Neutrophil (primary cell): ENCODE measurements at regions not wholly inside any gene's neighbourhood (a gene's known extent, or its start where the extent isn't known, plus 50 kb on each side); places are given as distances from the start of the nearest gene placed in this dataset.
"Not testable (repeated sequence)": the region's sequence is repeated elsewhere in the genome, so short reads cannot be mapped to it uniquely, and the experiment has no call there.

ENCODE experiments used
- H3K27ac ChIP-seq: fragments of 200-600 bp; sonication (generic); 2 replicates; pipeline ENCODE4 v1.5.1; 2016; ENCODE audit warnings: mild to moderate bottlenecking, moderate library complexity
- H3K27me3 ChIP-seq: fragments of 200-600 bp; sonication (generic); 2 replicates; pipeline ENCODE4 v1.6.0; 2016; ENCODE audit warnings: mild to moderate bottlenecking
- H3K36me3 ChIP-seq: fragments of 200-600 bp; sonication (generic); 2 replicates; pipeline ENCODE4 v1.5.1; 2017
- H3K4me1 ChIP-seq, 2 experiments: fragments of 200-600 bp in 1 of 2; sonication (generic) in 1 of 2; 1 replicate in 1 of 2; 2 replicates in 1 of 2; pipeline versions ENCODE4 v1.5.1 to v1.6.1; 2013 to 2016; ENCODE audit warnings: low read depth in 1 of 2, low read length in 1 of 2, mild to moderate bottlenecking in 1 of 2, moderate library complexity in 1 of 2; ENCODE audit not compliant: control insufficient read depth in 1 of 2, insufficient read depth in 1 of 2
- H3K4me3 ChIP-seq, 2 experiments: fragments of 200-600 bp in 1 of 2; sonication (generic) in 1 of 2; 1 replicate in 1 of 2; 2 replicates in 1 of 2; pipeline ENCODE4 v1.5.1; 2013 to 2016; ENCODE audit warnings: low read depth in 1 of 2, low read length in 1 of 2, mild to moderate bottlenecking in 1 of 2, moderate library complexity in 1 of 2
- H3K9me3 ChIP-seq: fragments of 200-600 bp; sonication (generic); 2 replicates; pipeline ENCODE4 v1.5.1; 2016
- TF ChIP-seq, protein P1 (sequence below): fragments of 200-600 bp; sonication (generic); IDR thresholded peaks from 2 replicates; pipeline ENCODE4 v1.5.1; 2016; ENCODE audit warnings: antibody characterized with exemption

DNA sequence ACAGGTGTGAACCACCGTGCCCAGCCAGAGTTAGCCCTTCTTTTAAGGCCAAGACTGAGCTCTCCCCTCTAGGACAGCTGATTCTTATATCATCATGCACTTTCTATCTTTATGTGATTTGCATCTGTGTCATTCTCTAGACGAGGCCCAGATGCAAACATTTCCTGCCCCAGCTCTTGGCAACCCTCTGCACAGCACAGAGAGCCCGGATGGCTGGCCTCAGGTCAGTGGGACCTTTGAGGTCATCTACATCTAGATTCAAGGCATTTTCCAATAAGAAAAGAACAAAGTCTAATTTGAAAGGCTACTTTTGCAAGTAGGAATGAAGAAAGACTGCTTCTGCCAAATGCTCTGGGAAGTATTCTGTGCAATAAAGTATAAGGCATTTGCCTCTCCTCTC is 109.0 kb upstream of the DAB2 start:
- no peak overlapping the region for H3K4me3 ChIP-seq
- H3K27ac ChIP-seq, result no peak overlapping the region
- no peaks in the 10 kb centered on the region for H3K9me3 ChIP-seq
- H3K36me3 ChIP-seq, result no peaks in the 10 kb centered on the region
- TF ChIP-seq, protein P1, sequence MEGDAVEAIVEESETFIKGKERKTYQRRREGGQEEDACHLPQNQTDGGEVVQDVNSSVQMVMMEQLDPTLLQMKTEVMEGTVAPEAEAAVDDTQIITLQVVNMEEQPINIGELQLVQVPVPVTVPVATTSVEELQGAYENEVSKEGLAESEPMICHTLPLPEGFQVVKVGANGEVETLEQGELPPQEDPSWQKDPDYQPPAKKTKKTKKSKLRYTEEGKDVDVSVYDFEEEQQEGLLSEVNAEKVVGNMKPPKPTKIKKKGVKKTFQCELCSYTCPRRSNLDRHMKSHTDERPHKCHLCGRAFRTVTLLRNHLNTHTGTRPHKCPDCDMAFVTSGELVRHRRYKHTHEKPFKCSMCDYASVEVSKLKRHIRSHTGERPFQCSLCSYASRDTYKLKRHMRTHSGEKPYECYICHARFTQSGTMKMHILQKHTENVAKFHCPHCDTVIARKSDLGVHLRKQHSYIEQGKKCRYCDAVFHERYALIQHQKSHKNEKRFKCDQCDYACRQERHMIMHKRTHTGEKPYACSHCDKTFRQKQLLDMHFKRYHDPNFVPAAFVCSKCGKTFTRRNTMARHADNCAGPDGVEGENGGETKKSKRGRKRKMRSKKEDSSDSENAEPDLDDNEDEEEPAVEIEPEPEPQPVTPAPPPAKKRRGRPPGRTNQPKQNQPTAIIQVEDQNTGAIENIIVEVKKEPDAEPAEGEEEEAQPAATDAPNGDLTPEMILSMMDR, result no peak
- H3K27me3 ChIP-seq, result no peaks in the 10 kb centered on the region
- no peaks in the 10 kb centered on the region for H3K4me1 ChIP-seq

DNA sequence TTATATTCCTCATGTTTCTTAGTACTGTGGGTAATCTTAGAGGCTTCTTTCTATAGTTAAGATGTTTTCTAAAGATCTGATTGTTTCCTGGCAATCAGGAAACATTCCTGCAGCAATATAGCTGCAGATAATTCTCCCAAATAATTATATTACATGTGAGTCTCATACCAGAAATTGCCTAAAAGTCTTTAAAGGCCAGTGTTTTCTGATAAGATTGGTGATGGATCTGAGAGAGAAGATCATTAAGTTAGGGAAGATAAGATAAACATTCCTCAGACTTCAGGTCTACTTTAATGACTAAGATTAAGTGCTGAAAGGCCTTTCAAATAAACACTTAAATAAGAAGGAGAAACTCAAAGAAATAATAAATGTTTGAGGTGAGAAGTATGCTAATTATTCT is 107.7 kb upstream of the DAB2 start:
- H3K9me3 ChIP-seq, result no peaks in the 10 kb centered on the region
- H3K27ac ChIP-seq, result no peak overlapping the region
- H3K27me3 ChIP-seq, result no peaks in the 10 kb centered on the region
- no peaks in the 10 kb centered on the region for H3K4me1 ChIP-seq
- TF ChIP-seq, protein P1, result no peak
- no peaks in the 10 kb centered on the region for H3K36me3 ChIP-seq
- H3K4me3 ChIP-seq, result no peak overlapping the region

DNA sequence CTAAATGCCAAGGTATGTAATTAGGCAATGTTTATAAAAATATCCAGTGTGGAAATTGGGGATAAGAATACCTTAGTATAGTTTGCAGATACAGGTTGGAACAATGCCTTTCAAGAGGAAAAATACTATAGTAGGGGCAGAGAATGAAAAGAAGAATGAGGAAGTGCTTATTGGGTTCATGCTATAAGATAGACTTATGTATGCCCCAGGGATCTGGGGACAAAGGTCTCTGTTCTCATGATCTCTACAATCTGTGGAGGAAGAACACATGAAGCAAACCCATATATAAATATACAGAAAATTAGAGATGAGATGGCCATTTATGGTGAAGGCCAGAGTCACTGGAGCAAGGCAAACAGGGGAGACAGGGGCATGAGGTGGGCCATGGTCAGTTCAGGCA is 106.5 kb upstream of the DAB2 start:
- Histone ChIP-seq H3K4me3 (no peak overlapping the region), H3K4me1 (peaks cover 7 to 8% of the 10 kb centered on the region in 2 experiments), H3K36me3 (no peaks in the 10 kb centered on the region), H3K27ac (no peak overlapping the region), H3K27me3 (no peaks in the 10 kb centered on the region), H3K9me3 (no peaks in the 10 kb centered on the region)
- TF ChIP-seq, protein P1, result no peak

DNA sequence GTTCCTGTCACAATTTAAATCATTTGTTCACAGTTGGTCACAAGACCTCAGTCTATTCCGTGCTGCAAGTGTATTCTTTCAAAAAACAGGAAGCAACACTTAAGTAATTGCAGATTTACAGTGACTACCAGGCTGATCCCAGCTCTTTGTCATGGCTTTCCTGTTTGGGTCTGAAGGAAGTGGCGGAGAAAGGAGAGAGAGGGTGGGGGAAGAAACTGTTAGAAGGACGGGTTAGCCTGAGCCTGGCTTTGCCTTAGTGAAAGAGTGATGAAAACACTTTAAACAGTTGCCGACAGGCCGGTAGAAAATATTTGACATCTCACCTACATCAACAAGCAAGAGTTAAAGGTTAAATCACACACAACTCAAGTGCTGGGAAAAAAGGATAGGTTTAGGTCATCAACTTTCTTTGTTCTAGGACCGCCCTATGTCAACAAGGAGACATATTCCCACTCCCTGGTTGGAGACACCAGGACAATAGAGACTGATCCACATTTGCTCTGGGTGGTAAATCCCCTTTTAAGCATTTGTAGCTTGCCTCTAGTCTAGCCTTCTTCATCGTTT is 102.2 kb upstream of the DAB2 start:
- Histone ChIP-seq H3K36me3 (no peaks in the 10 kb centered on the region), H3K9me3 (no peaks in the 10 kb centered on the region), H3K27ac (no peak overlapping the region), H3K4me1 (peaks cover 7 to 8% of the 10 kb centered on the region in 2 experiments), H3K27me3 (no peaks in the 10 kb centered on the region), H3K4me3 (no peak overlapping the region)
- TF ChIP-seq, protein P1, result no peak

DNA sequence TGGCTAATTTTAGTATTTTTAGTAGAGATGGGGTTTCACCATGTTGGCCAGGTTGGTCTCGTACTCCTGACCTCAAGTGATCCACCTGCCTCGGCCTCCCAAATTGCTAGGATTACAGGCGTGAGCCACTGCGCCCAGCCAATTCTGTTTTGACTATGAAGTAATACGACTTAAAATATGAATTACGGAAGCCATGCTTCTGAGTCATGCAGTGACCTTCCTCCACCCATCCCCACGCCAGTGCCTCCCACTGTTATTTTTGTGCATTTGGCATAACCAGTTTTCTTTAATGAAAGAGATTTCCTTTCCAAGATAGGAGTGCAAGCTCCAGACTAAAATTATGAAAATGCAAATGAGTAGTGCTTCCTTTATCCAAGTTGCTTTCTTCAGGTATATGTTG is 101.0 kb upstream of the DAB2 start:
- not testable (repeated sequence) for H3K9me3 ChIP-seq, H3K4me3 ChIP-seq, H3K4me1 ChIP-seq, H3K36me3 ChIP-seq, H3K27ac ChIP-seq, H3K27me3 ChIP-seq

DNA sequence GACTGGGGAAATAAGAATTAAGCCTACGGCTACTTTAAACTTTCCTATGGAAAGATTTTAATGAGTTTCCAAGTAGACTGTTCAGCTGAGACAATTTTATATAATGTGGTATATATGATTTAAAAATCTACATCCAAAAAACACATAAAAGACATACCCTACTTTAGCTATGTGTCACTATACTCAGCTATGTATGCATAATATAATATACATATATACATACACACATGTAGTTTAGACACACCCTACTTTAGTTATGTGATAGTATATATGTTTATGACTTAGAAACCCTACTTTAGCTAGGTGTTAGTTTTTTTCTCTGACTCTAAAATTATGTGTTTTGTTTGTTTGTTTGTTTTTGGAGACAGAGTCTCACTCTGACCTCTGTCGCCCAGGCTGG is 100.5 kb upstream of the DAB2 start:
- H3K27ac ChIP-seq, result no peak overlapping the region
- H3K4me3 ChIP-seq, result no peak overlapping the region
- peaks cover 8% of the 10 kb centered on the region in 2 experiments for H3K4me1 ChIP-seq
- no peaks in the 10 kb centered on the region for H3K36me3 ChIP-seq
- no peaks in the 10 kb centered on the region for H3K9me3 ChIP-seq
- H3K27me3 ChIP-seq, result no peaks in the 10 kb centered on the region
- TF ChIP-seq, protein P1, result no peak
